BLaER1 (cell line): ENCODE measurements at regions not wholly inside any gene's neighbourhood (a gene's known extent, or its start where the extent isn't known, plus 50 kb on each side); places are given as distances from the start of the nearest gene placed in this dataset.

ENCODE experiments used
- H3K27ac ChIP-seq: shearing (Covaris generic); formaldehyde crosslinking; 2 replicates; pipeline ENCODE4 v1.8.1; 2022
- H3K27me3 ChIP-seq: shearing (Covaris generic); formaldehyde crosslinking; 2 replicates; pipeline ENCODE4 v1.8.1; 2022
- H3K36me3 ChIP-seq: shearing (Covaris generic); formaldehyde crosslinking; 2 replicates; pipeline ENCODE4 v1.8.1; 2022
- H3K4me1 ChIP-seq: shearing (Covaris generic); formaldehyde crosslinking; 2 replicates; pipeline ENCODE4 v1.8.1; 2022
- H3K4me2 ChIP-seq: shearing (Covaris generic); formaldehyde crosslinking; 2 replicates; pipeline ENCODE4 v1.8.1; 2022
- H3K4me3 ChIP-seq: shearing (Covaris generic); formaldehyde crosslinking; 2 replicates; pipeline ENCODE4 v1.8.1; 2022
- H3K9ac ChIP-seq: shearing (Covaris generic); formaldehyde crosslinking; 2 replicates; pipeline ENCODE4 v1.8.1; 2022
- H3K9me3 ChIP-seq: shearing (Covaris generic); formaldehyde crosslinking; 2 replicates; pipeline ENCODE4 v1.8.1; 2022
- H4K20me1 ChIP-seq: shearing (Covaris generic); formaldehyde crosslinking; 2 replicates; pipeline ENCODE4 v1.8.1; 2022
- Cebpa-rat ChIP-seq: shearing (Covaris generic); IDR thresholded peaks from 2 replicates; pipeline ENCODE4 v1.8.1; 2022

DNA sequence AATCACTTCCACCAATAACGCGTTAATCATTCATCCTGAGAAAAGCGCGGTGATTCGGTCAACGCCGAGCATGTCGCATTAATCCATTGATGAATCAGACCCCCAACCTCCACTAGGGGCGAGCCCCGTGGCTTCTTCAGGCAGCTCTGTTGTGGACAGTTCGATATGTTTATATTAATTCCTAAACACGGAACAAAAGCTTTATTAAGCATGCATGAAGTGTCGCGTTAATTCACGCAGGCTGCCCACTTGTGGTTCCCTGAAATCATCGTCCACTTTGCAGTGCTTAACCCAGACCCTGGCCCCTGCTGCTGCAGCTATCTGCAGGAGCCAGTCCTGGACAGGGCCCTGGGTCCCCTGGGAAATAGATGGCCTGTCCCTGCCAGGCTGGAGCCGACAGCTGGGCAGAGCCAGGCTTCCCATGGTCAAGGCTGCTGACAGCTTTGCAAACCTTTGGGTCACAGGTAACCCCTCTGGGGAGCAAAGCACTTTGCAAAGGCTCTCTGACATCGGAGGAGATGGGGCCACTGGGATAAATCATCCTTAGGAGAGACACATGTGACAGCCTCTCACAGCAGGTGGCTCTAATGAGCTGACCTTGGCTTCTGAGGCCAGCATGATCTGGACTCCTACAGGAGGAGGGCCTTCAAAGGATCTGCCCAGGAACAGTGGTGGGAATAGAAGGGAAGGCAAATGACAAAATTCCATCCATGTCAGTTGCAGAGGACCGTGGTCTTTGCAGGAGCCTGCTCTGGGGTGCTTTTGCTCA lies 137.0 kb upstream of the AJAP1 start:
- no peak for TF ChIP-seq Cebpa-rat
- peaks cover 20% of the 10 kb centered on the region; the same call in 1 of the 2 replicates for H4K20me1 ChIP-seq
- H3K9me3 ChIP-seq: no peaks in the 10 kb centered on the region
- no peak overlapping the region for H3K4me2 ChIP-seq
- H3K27ac ChIP-seq: no peak overlapping the region
- H3K27me3 ChIP-seq: peaks cover 24% of the 10 kb centered on the region
- no peaks in the 10 kb centered on the region for H3K36me3 ChIP-seq
- no peak overlapping the region for H3K9ac ChIP-seq
- no peak overlapping the region for H3K4me3 ChIP-seq
- peaks cover 10% of the 10 kb centered on the region for H3K4me1 ChIP-seq

DNA sequence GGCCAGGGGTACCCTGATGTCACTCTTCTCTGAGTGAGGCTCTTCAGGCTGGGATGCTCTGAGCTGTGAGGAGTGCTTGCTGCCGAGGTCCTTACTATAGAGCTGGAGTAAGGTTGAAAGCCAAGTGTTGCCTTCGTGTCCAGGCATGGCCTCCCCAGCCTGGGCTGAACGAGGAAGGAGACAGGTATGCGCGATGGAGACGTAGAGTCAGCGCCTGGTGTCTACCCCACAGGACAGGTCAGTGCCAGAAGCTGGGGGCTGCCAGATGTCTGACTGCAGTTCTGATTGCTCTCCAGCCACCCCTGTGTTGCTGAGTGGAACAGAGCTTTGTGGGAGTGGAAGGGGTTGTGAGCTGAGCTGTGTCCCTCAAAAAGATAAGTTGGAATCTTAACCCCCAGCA lies 135.8 kb upstream of the AJAP1 start:
- Histone ChIP-seq H3K4me3 (no peak overlapping the region), H3K27ac (no peak overlapping the region), H3K4me1 (no peaks in the 10 kb centered on the region), H3K9me3 (no peaks in the 10 kb centered on the region), H3K4me2 (no peak overlapping the region), H3K27me3 (peaks cover 12% of the 10 kb centered on the region), H3K9ac (no peak overlapping the region), H3K36me3 (no peaks in the 10 kb centered on the region), H4K20me1 (peaks cover 10% of the 10 kb centered on the region; the same call in 1 of the 2 replicates)
- no peak for TF ChIP-seq Cebpa-rat

DNA sequence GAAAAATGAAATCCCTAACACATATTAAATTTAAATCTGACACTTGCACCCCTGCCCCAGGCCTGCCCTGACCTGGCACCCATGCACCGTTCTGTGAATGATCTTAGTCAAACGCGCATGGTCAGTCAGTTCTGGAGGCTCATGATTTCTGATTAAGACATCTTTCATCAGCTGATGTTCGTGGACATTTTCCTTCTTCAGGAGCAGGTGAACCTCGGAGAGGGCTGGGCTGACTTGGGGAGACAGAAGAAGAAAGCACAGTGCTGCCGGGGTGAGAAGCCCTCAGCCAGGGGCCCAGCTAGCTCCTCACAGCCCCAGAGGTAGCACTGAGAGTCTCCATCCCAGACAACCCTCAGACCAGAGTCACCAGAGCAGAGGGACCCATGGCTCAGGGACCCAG lies 134.5 kb upstream of the AJAP1 start:
- Histone ChIP-seq H3K4me3 (no peak overlapping the region), H3K36me3 (no peaks in the 10 kb centered on the region), H3K4me1 (no peaks in the 10 kb centered on the region), H3K27me3 (peaks cover 3% of the 10 kb centered on the region; the same call in 1 of the 2 replicates), H3K9me3 (no peaks in the 10 kb centered on the region), H3K9ac (no peak overlapping the region), H3K4me2 (no peak overlapping the region), H4K20me1 (no peaks in the 10 kb centered on the region; the same call in 1 of the 2 replicates), H3K27ac (no peak overlapping the region)
- TF ChIP-seq Cebpa-rat: no peak

DNA sequence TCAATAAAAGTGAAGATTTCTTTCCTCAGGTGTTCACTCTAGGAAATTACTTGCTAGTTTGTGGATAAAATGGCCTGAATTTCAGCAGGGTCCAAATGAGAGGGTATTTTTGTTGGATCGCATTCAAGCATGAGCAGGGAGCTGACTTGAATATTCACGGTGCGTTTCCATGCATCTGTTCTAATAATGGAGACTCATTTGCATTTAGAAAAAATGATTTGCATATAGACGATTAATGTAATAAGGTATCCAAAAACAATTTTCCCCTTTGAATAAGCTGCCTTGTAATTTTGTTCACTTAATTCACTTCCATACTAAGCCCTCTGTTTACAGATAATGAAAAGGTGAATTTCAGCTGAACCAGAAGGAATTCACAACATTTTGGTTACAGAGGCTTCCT lies 130.9 kb upstream of the AJAP1 start:
- H3K36me3 ChIP-seq: no peaks in the 10 kb centered on the region
- no peak for TF ChIP-seq Cebpa-rat
- H3K9me3 ChIP-seq: no peaks in the 10 kb centered on the region
- no peaks in the 10 kb centered on the region; the same call in 1 of the 2 replicates for H4K20me1 ChIP-seq
- no peak overlapping the region for H3K27ac ChIP-seq
- H3K4me3 ChIP-seq: no peak overlapping the region
- no peaks in the 10 kb centered on the region for H3K27me3 ChIP-seq
- no peak overlapping the region for H3K9ac ChIP-seq
- H3K4me1 ChIP-seq: no peaks in the 10 kb centered on the region
- no peak overlapping the region for H3K4me2 ChIP-seq

DNA sequence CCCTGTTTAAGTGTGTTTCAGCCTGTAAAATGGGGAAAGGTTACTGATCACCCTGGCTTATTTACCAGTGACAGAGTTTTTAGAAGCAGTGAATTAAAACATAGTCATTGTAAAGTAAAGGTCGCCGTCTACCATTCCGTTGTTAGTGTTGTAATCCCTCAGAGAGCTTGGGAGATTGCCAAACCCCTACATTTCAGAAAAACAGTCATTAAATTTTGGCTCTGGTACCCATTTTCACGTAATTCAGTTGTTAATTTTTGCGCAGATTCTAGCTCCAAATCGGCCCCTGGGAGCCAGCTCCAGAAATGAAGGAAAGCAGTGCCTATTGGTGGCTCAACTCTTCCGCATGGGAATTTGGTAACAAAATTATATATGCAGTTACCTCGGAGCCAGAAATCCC lies 127.7 kb upstream of the AJAP1 start:
- no peak for TF ChIP-seq Cebpa-rat
- H3K9me3 ChIP-seq: no peaks in the 10 kb centered on the region

DNA sequence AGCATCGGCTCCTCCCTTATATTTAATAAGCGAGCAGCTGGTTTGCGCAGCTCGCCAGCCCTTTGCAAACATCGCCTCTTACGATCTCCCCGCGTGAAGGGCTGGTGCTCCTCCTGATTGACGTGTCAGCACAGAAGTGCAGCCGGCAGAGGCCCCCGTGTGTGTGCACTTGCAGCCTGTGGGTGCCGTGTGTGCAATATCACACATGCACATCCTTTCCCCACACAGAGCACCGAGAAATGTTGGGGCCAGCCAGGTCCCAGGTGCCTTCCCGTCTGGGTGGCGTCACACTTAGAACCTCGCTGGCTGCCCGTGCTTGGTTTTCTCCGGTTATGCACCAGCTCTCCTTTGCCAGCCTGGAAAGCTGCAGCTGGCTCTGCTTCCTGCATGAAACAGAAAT lies 126.6 kb upstream of the AJAP1 start:
- TF ChIP-seq Cebpa-rat: no peak
- no peaks in the 10 kb centered on the region for H3K27me3 ChIP-seq
- no peak overlapping the region for H3K9ac ChIP-seq
- no peak overlapping the region for H3K4me3 ChIP-seq
- no peaks in the 10 kb centered on the region for H4K20me1 ChIP-seq
- no peaks in the 10 kb centered on the region for H3K36me3 ChIP-seq
- no peaks in the 10 kb centered on the region for H3K9me3 ChIP-seq
- H3K27ac ChIP-seq: no peak overlapping the region
- H3K4me1 ChIP-seq: no peaks in the 10 kb centered on the region
- no peak overlapping the region for H3K4me2 ChIP-seq

More for the DNA sequence above, 127.7 kb upstream of the AJAP1 start:
- Histone ChIP-seq H3K4me2 (no peak overlapping the region), H3K27ac (no peak overlapping the region), H3K4me1 (no peaks in the 10 kb centered on the region), H3K4me3 (no peak overlapping the region), H4K20me1 (no peaks in the 10 kb centered on the region), H3K27me3 (no peaks in the 10 kb centered on the region), H3K9ac (no peak overlapping the region), H3K36me3 (no peaks in the 10 kb centered on the region)

DNA sequence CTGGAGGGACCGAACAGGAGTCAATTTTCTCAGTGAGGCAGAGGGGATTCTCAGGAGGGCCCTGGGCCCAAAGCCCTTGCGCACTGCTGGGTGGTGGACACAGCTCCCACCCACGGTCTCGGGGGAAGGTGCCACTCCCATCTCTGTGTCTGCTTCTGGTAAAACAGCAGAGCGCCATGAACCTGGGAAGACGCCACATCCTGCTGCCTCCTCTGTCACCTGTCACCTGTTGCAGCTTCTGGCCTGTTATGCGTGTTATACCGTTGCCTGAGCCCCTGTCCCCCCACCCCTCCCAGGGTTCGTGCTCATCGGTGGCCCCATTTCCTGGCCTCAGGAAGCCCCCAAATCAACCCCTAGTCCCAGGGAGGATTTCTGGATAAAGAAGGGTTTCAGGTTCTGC lies 125.8 kb upstream of the AJAP1 start:
- no peak for TF ChIP-seq Cebpa-rat
- no peaks in the 10 kb centered on the region for H3K9me3 ChIP-seq
- no peaks in the 10 kb centered on the region for H4K20me1 ChIP-seq
- no peak overlapping the region for H3K4me2 ChIP-seq
- H3K27me3 ChIP-seq: no peaks in the 10 kb centered on the region
- no peak overlapping the region for H3K27ac ChIP-seq
- no peaks in the 10 kb centered on the region for H3K4me1 ChIP-seq
- H3K4me3 ChIP-seq: no peak overlapping the region
- no peak overlapping the region for H3K9ac ChIP-seq
- H3K36me3 ChIP-seq: no peaks in the 10 kb centered on the region

DNA sequence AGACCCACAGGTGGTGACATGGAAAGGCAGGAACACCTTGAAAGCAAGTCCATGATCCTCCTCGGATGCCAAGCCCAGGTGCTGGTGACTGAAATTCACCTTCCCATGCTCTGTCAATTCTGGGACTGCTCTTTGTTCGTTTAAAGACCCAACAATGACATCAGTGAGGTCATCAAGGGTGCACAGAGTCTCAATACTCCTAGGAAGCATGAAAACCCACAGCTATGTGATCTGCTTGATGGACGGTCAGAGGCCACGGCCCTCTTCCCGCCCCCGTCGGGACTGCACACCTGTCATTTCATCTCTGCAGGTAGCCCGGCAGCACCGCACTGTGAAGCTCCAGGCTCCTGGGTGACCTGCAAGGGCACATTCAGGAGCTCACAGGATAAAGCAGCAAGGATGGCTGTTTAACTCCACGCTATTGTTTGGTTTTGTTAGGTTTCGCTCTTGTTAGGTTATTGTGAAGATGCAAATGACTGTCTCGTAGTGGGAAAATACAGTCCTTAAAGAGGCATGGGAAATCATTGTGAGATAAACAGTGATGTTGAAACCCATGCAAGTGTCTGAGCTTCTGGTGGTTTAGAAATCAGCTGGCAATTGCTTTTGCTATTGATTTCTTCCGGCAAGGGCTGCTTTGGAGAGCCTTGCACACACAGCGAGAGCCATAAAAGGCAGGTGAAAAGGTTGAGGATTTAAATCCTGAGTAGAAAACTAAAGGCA lies 124.8 kb upstream of the AJAP1 start:
- Histone ChIP-seq H3K9ac (no peak overlapping the region), H3K27ac (no peak overlapping the region), H3K4me1 (no peaks in the 10 kb centered on the region), H4K20me1 (no peaks in the 10 kb centered on the region), H3K9me3 (no peaks in the 10 kb centered on the region), H3K4me2 (no peak overlapping the region), H3K36me3 (no peaks in the 10 kb centered on the region), H3K27me3 (no peaks in the 10 kb centered on the region), H3K4me3 (no peak overlapping the region)
- TF ChIP-seq Cebpa-rat: no peak

DNA sequence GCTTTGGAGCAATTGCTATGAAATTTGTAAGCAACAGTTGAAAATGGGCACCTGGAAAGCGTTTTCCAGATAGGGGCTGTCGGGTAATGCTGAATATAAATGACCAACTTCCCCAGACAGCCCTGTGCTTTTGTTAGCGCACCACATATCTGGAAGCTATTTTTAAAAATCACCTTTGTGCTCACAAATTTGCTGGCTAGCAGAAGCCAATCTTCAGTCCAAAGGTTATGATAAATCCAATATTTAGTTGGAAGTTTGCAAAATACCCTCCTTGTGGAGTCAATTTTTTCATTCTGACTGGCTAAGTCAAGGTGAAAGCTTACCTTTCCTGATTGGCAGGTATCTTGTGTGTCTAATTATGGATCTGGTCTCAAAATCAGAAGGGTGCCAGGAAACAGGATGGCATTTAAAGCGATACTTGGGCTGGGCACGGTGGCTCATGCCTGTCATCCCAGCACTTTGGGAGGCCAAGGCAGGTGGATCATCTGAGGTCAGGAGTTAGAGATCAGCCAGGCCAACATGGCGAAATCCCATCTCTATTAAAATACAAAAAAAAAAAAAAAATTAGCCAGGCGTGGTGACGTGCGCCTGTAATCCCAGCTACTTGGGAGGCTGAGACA lies 124.1 kb upstream of the AJAP1 start:
- H4K20me1 ChIP-seq: no peaks in the 10 kb centered on the region
- no peak overlapping the region for H3K4me2 ChIP-seq
- H3K27ac ChIP-seq: no peak overlapping the region
- H3K4me1 ChIP-seq: no peaks in the 10 kb centered on the region
- no peak for TF ChIP-seq Cebpa-rat
- no peaks in the 10 kb centered on the region for H3K36me3 ChIP-seq
- H3K9ac ChIP-seq: no peak overlapping the region
- no peaks in the 10 kb centered on the region for H3K27me3 ChIP-seq
- no peak overlapping the region for H3K4me3 ChIP-seq
- no peaks in the 10 kb centered on the region for H3K9me3 ChIP-seq

DNA sequence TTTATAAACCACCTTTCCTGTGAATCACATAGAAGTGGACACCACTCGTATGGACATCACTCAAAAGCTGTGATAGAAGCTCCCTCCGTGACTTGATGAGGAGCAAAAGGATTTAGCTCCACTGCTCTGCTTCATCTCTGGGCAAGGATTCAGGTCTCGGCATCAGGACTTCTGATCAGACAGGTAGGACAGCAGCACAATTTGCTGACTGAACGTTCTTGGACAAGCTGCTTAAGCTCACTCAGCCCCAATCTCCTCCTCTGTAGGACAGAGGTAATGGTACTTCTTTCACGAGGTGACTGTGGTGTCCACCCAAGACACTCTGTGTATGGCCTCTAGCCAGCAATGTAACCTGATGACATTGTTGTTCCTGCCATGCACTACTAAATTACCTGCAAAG lies 122.6 kb upstream of the AJAP1 start:
- Histone ChIP-seq H3K9me3 (peaks cover 3% of the 10 kb centered on the region; the same call in 1 of the 2 replicates), H3K36me3 (no peaks in the 10 kb centered on the region), H4K20me1 (no peaks in the 10 kb centered on the region), H3K4me2 (no peak overlapping the region), H3K4me1 (no peaks in the 10 kb centered on the region), H3K9ac (no peak overlapping the region), H3K27ac (no peak overlapping the region), H3K4me3 (no peak overlapping the region), H3K27me3 (no peaks in the 10 kb centered on the region)
- no peak for TF ChIP-seq Cebpa-rat
